Fibroblast of lung (primary cell): ENCODE measurements at regions not wholly inside any gene's neighbourhood (a gene's known extent, or its start where the extent isn't known, plus 50 kb on each side); places are given as distances from the start of the nearest gene placed in this dataset.

Experiments
- DNase-seq, 2 donors: peaks; one replicate each; pipeline versions ENCODE4 v3.0.0 to v3.0.0-alpha.2; 2010; ENCODE audit warnings: low read depth in 2 of 2
- H2AFZ ChIP-seq: 2 replicates; pipeline ENCODE4 v1.5.1; 2012; ENCODE audit warnings: low read length, control low read depth, inconsistent platforms
- H3K27ac ChIP-seq: 2 replicates; pipeline ENCODE4 v1.5.1; 2011; ENCODE audit warnings: low read length, control low read depth; ENCODE audit not compliant: insufficient read depth
- H3K27me3 ChIP-seq: 2 replicates; pipeline ENCODE4 v1.5.1; 2011; ENCODE audit warnings: mild to moderate bottlenecking, low read length; ENCODE audit not compliant: control insufficient read depth, insufficient read depth
- H3K36me3 ChIP-seq: 2 replicates; pipeline ENCODE4 v1.5.1; 2011; ENCODE audit warnings: low read length; ENCODE audit not compliant: control insufficient read depth, insufficient read depth
- H3K4me1 ChIP-seq: 2 replicates; pipeline ENCODE4 v1.5.1; 2011; ENCODE audit warnings: low read length; ENCODE audit not compliant: control insufficient read depth, insufficient read depth; ENCODE audit errors: extremely low read depth
- H3K4me2 ChIP-seq: 2 replicates; pipeline ENCODE4 v1.5.1; 2011; ENCODE audit warnings: low read length, control low read depth; ENCODE audit not compliant: insufficient read depth; ENCODE audit errors: extremely low read depth
- H3K4me3 ChIP-seq, 4 experiments: fragments of 200-600 bp in 1 of 4; sonication (generic) in 1 of 4; replicated peaks in 1 of 4; 2 replicates each; pipeline ENCODE4 v1.5.1; 2011 to 2016; ENCODE audit warnings: low read length in 4 of 4, low read depth in 3 of 4, mild to moderate bottlenecking in 3 of 4, control low read depth in 2 of 4, inconsistent platforms in 1 of 4, mixed read lengths in 1 of 4; ENCODE audit not compliant: insufficient read depth in 1 of 4; ENCODE audit errors: control extremely low read depth in 1 of 4
- H3K79me2 ChIP-seq: 2 replicates; pipeline ENCODE4 v1.5.1; 2012; ENCODE audit warnings: mild to moderate bottlenecking, low read length, inconsistent platforms; ENCODE audit not compliant: control insufficient read depth, insufficient read depth
- H3K9ac ChIP-seq: 2 replicates; pipeline ENCODE4 v1.5.1; 2011; ENCODE audit warnings: mild to moderate bottlenecking, low read length, control low read depth; ENCODE audit not compliant: insufficient read depth
- H3K9me3 ChIP-seq: 2 replicates; pipeline ENCODE4 v1.5.1; 2012; ENCODE audit warnings: low read depth, low read length; ENCODE audit not compliant: control insufficient read depth, insufficient read depth
- H4K20me1 ChIP-seq: 2 replicates; pipeline ENCODE4 v1.5.1; 2011; ENCODE audit warnings: low read length; ENCODE audit not compliant: control insufficient read depth, insufficient read depth; ENCODE audit errors: extremely low read depth
- EZH2 ChIP-seq: IDR thresholded peaks from 2 replicates; pipeline ENCODE4 v1.5.1; 2012; ENCODE audit warnings: low read length, control low read depth, mild to moderate bottlenecking; ENCODE audit errors: missing control alignments
- TF ChIP-seq, protein P1 (sequence below), 2 donors: IDR thresholded peaks in 1 of 2; conservative IDR thresholded peaks in 1 of 2; 1 replicate in 1 of 2; 2 replicates in 1 of 2; pipeline ENCODE4 v1.5.1; 2011 to 2012; ENCODE audit warnings: low read length in 2 of 2, control low read depth in 1 of 2, inconsistent platforms in 1 of 2, low read depth in 1 of 2, mild to moderate bottlenecking in 1 of 2

DNA sequence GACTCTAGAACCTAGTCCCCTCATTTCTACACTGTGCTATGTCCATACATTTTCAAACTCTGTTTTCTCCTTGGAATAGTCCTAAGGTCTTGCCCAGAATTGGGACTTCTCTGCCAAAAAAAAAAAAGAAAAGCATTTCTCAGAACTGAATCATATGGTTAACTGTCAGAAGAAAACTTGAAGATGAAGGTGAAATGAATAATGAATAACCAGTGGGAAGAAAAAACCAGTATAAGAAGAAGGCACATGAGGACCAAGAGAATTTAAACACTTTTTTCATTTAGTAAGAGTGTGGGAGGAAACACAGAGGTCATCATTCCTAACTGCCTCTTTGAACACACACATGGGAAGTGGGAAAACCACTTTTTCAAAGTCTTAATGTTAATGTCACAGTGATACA lies 197.7 kb downstream of the PRELID2 start:
- Histone ChIP-seq H3K79me2 (no peaks in the 10 kb centered on the region), H3K4me1 (no peaks in the 10 kb centered on the region), H3K27ac (no peak overlapping the region), H3K4me3 (no peak overlapping the region), H3K36me3 (no peaks in the 10 kb centered on the region), H3K27me3 (no peaks in the 10 kb centered on the region), H2AFZ (no peak overlapping the region), H3K9me3 (no peaks in the 10 kb centered on the region), H3K9ac (no peak overlapping the region), H3K4me2 (no peak overlapping the region), H4K20me1 (no peaks in the 10 kb centered on the region)
- peak; percentile 8 to 92 for DNase-seq
- TF ChIP-seq, protein P1, sequence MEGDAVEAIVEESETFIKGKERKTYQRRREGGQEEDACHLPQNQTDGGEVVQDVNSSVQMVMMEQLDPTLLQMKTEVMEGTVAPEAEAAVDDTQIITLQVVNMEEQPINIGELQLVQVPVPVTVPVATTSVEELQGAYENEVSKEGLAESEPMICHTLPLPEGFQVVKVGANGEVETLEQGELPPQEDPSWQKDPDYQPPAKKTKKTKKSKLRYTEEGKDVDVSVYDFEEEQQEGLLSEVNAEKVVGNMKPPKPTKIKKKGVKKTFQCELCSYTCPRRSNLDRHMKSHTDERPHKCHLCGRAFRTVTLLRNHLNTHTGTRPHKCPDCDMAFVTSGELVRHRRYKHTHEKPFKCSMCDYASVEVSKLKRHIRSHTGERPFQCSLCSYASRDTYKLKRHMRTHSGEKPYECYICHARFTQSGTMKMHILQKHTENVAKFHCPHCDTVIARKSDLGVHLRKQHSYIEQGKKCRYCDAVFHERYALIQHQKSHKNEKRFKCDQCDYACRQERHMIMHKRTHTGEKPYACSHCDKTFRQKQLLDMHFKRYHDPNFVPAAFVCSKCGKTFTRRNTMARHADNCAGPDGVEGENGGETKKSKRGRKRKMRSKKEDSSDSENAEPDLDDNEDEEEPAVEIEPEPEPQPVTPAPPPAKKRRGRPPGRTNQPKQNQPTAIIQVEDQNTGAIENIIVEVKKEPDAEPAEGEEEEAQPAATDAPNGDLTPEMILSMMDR (conservative IDR thresholded peaks at IDR 0.05 in 1 of 2, IDR thresholded peaks at IDR 0.05 in 1 of 2; ENCODE audit: low read depth in 1 of 2, low read length in 2 of 2), result no peak
- no peak for TF ChIP-seq EZH2

DNA sequence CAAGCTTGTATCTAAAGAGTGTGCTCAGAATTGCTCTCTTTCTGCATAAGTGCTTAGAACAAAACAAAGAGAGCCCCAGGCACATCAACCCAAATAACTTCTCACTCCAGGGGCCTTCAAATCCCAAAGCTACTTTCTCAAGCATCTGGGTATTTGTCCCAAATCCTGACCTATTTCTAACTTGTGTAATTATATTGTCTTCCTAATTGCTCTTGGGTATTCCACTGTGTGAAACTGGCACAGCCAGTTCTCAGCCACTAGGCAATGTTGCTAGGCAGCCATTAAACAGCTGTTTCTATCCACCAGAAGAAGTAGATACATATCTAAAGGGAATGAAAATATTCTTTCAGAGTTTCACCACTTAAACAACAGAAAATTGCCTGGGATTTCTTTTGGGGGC lies 198.8 kb downstream of the PRELID2 start:
- Histone ChIP-seq H3K27ac (no peak overlapping the region), H3K36me3 (no peaks in the 10 kb centered on the region), H2AFZ (no peak overlapping the region), H3K4me3 (no peak overlapping the region), H3K9me3 (no peaks in the 10 kb centered on the region), H3K4me1 (no peaks in the 10 kb centered on the region), H4K20me1 (no peaks in the 10 kb centered on the region), H3K9ac (no peak overlapping the region), H3K4me2 (no peak overlapping the region), H3K27me3 (no peaks in the 10 kb centered on the region), H3K79me2 (no peaks in the 10 kb centered on the region)
- no peak for DNase-seq
- no peak for TF ChIP-seq EZH2
- TF ChIP-seq, protein P1 (conservative IDR thresholded peaks at IDR 0.05 in 1 of 2, IDR thresholded peaks at IDR 0.05 in 1 of 2; ENCODE audit: low read depth in 1 of 2, low read length in 2 of 2), result no peak

DNA sequence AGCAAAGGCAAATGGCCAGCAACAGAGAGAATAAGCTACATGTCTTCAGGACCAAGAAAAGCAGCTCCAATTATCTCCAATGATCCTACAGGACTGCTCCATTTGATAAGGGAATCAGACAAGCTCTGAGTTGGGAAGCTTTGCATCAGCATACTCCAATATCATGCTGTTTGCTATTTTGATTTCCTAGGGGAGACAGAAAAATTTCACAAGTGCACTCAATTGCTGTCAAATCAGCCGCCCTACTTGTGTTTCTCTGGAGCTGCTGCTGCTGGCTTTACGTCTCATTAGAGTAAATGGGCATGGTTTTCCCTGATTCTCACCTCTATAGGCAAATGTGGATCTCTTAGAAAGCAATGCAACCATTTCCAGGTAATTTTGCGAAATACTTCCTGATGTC lies 201.7 kb downstream of the PRELID2 start:
- H3K4me2 ChIP-seq, result no peak overlapping the region
- no peaks in the 10 kb centered on the region for H3K9me3 ChIP-seq
- no peak overlapping the region for H3K9ac ChIP-seq
- H3K4me3 ChIP-seq, result no peak overlapping the region
- H3K4me1 ChIP-seq, result no peaks in the 10 kb centered on the region
- no peaks in the 10 kb centered on the region for H3K79me2 ChIP-seq
- H2AFZ ChIP-seq, result no peak overlapping the region
- no peaks in the 10 kb centered on the region for H4K20me1 ChIP-seq
- no peaks in the 10 kb centered on the region for H3K36me3 ChIP-seq
- TF ChIP-seq EZH2, result no peak
- TF ChIP-seq, protein P1 (conservative IDR thresholded peaks at IDR 0.05 in 1 of 2, IDR thresholded peaks at IDR 0.05 in 1 of 2; ENCODE audit: low read depth in 1 of 2, low read length in 2 of 2), result no peak
- H3K27me3 ChIP-seq, result no peaks in the 10 kb centered on the region
- H3K27ac ChIP-seq, result no peak overlapping the region
- DNase-seq, result no peak
